Parathyroid adenoma (tissue), 2 donors: ENCODE measurements at regions not wholly inside any gene's neighbourhood (a gene's known extent, or its start where the extent isn't known, plus 50 kb on each side); places are given as distances from the start of the nearest gene placed in this dataset.

ENCODE experiments used
- H2AFZ ChIP-seq: fragments of 300-600 bp; sonication (generic); one replicate; pipeline ENCODE4 v1.7.0; 2017; ENCODE audit warnings: antibody characterized with exemption, mild to moderate bottlenecking
- H3K27ac ChIP-seq: fragments of 300-600 bp; sonication (generic); one replicate; pipeline ENCODE4 v1.7.0; 2017
- H3K27me3 ChIP-seq: fragments of 300-600 bp; sonication (generic); one replicate; pipeline ENCODE4 v1.7.0; 2017; ENCODE audit warnings: low read length; ENCODE audit not compliant: control insufficient read depth, insufficient read depth
- H3K36me3 ChIP-seq: fragments of 300-600 bp; sonication (generic); one replicate; pipeline ENCODE4 v1.7.0; 2017; ENCODE audit warnings: low read length; ENCODE audit not compliant: control insufficient read depth, insufficient read depth
- H3K4me1 ChIP-seq: fragments of 300-600 bp; sonication (generic); one replicate; pipeline ENCODE4 v1.7.0; 2017; ENCODE audit warnings: control low read depth
- H3K4me2 ChIP-seq: fragments of 300-600 bp; sonication (generic); one replicate; pipeline ENCODE4 v1.7.0; 2017; ENCODE audit warnings: low read length
- H3K4me3 ChIP-seq: fragments of 300-600 bp; sonication (generic); one replicate; pipeline ENCODE4 v1.7.0; 2017; ENCODE audit warnings: low read depth, low read length
- H3K79me2 ChIP-seq: fragments of 300-600 bp; sonication (generic); one replicate; pipeline ENCODE4 v1.7.0; 2017; ENCODE audit warnings: control low read depth
- H3K9ac ChIP-seq: fragments of 300-600 bp; sonication (generic); one replicate; pipeline ENCODE4 v1.7.0; 2017; ENCODE audit warnings: mild to moderate bottlenecking
- H3K9me3 ChIP-seq: fragments of 300-600 bp; sonication (generic); one replicate; pipeline ENCODE4 v1.7.0; 2017; ENCODE audit warnings: low read length; ENCODE audit not compliant: control insufficient read depth
- TF ChIP-seq, protein P1 (sequence below): fragments of 300-600 bp; sonication (generic); IDR thresholded peaks from one replicate; pipeline ENCODE4 v1.7.0; 2017; ENCODE audit warnings: antibody characterized with exemption, mild to moderate bottlenecking
- donor health status: primary hyperparathyroidism.

DNA sequence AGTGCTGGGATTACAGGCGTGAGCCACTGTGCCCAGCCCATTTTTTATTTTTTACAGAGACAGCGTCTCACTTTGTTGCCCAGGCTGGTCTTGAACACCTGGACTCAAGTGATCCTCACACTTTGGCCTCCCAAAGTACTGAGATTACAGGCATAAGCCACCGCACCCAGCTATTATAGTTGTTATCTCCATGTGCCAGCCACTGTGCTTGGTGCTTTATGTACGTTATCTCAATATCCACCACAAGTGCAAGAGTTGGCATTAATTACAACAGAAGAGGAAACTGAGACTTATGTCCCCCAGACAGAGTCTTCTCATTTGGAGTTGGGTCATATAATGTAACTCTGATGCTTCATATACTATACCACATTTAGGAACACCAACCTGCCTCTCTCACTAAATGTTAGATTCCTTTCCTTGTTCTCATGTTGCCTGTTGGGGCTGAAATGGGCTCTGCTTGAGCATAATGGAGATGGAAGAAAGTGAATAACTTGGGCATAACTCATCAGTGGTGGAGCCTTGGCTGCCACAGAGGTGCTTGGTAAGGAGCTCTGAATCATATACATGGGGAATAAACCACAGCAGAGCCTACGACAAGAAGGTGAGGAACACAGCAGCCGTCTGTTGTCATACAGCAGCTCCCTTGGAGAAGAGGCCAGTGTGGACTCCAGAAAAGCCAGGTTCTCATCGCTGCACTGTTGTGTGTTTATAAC lies 84.3 kb downstream of the SPRY1 start:
- no peaks in the 10 kb centered on the region for H3K9me3 ChIP-seq
- no peak overlapping the region for H3K4me2 ChIP-seq
- H3K9ac ChIP-seq = no peak overlapping the region
- H3K79me2 ChIP-seq = no peaks in the 10 kb centered on the region
- H3K27ac ChIP-seq = no peak overlapping the region
- H3K4me1 ChIP-seq = no peaks in the 10 kb centered on the region
- no peaks in the 10 kb centered on the region for H3K27me3 ChIP-seq
- H3K4me3 ChIP-seq = no peak overlapping the region
- TF ChIP-seq, protein P1, sequence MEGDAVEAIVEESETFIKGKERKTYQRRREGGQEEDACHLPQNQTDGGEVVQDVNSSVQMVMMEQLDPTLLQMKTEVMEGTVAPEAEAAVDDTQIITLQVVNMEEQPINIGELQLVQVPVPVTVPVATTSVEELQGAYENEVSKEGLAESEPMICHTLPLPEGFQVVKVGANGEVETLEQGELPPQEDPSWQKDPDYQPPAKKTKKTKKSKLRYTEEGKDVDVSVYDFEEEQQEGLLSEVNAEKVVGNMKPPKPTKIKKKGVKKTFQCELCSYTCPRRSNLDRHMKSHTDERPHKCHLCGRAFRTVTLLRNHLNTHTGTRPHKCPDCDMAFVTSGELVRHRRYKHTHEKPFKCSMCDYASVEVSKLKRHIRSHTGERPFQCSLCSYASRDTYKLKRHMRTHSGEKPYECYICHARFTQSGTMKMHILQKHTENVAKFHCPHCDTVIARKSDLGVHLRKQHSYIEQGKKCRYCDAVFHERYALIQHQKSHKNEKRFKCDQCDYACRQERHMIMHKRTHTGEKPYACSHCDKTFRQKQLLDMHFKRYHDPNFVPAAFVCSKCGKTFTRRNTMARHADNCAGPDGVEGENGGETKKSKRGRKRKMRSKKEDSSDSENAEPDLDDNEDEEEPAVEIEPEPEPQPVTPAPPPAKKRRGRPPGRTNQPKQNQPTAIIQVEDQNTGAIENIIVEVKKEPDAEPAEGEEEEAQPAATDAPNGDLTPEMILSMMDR = no peak
- H2AFZ ChIP-seq = no peak overlapping the region
- no peaks in the 10 kb centered on the region for H3K36me3 ChIP-seq

DNA sequence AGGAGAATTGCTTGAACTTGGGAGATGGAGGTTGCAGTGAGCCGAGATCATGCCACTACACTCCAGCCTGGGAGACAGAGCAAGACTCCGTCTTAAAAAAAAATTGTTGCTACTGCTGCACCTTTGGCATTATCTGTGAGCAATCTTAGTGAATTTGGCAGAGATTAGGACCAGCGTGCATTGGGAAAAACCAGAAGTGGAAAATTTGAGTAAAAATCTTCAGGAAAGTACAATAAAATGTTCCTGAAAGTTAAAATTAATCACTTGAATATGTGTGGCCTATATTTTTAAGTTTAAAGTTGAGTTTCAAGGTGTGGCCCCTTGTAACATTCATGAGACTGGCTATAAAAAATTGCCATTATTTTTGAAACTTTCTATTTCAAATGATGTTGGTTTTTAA lies 85.1 kb downstream of the SPRY1 start:
- H3K4me2 ChIP-seq = no peak overlapping the region
- H3K79me2 ChIP-seq = no peaks in the 10 kb centered on the region
- H2AFZ ChIP-seq = no peak overlapping the region
- H3K36me3 ChIP-seq = no peaks in the 10 kb centered on the region
- H3K4me3 ChIP-seq = no peak overlapping the region
- H3K9me3 ChIP-seq = no peaks in the 10 kb centered on the region
- no peaks in the 10 kb centered on the region for H3K4me1 ChIP-seq
- H3K9ac ChIP-seq = no peak overlapping the region
- H3K27me3 ChIP-seq = no peaks in the 10 kb centered on the region
- H3K27ac ChIP-seq = no peak overlapping the region
- TF ChIP-seq, protein P1 = no peak

DNA sequence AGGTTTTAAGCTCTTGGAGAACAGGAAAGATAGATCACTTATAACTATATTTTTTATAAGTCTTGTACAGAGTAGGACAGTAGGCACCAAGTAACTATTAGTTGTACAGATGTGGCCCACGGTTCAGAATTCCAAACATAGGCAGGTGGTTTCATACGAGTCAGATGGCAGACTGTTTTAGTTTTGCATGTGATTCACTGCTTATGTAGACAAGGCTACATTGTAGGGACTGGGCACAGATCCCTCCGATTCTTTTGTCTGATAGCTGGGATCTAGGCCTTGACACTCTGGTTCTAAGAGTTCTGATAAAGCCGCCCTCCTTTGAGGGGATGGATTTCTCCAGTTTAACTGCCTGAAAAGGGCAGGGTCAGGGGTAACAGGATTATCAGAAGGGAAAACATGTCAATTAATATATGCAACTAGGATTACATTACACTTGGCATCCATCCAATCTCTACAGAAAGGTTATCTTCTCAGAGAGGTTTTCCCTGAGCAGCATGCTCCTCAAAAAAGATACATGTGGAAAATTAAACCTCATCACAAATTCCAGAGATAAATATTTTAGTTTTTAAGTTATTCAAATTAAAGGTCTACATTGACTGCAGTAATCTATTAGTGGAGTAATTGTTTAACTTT lies 87.8 kb downstream of the SPRY1 start:
- Histone ChIP-seq H3K36me3 (no peaks in the 10 kb centered on the region), H3K4me2 (no peak overlapping the region), H3K9ac (no peak overlapping the region), H3K4me1 (no peaks in the 10 kb centered on the region), H3K79me2 (no peaks in the 10 kb centered on the region), H3K27me3 (no peaks in the 10 kb centered on the region), H3K27ac (no peak overlapping the region), H3K9me3 (no peaks in the 10 kb centered on the region), H3K4me3 (no peak overlapping the region), H2AFZ (no peak overlapping the region)
- TF ChIP-seq, protein P1 = no peak

DNA sequence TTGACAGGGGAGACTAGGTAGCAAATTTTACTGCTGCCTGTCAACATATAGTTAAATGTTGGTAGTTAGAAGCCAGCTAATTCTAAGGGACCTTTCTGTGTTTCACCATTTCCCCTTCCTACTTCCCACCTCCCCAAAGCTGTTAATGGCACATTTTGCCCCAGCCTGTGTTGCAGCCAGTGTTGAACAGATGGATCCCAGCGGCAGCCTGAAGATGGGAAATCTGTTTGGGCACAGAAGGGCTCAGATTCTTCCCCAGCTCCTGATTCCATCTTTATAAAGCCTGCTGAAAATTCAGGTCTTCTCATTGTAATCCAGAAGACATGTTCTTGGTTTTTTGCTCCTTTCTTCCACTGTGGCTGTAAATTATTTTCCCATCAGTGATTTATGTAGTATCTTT lies 89.0 kb downstream of the SPRY1 start:
- Histone ChIP-seq H3K9ac (no peak overlapping the region), H2AFZ (no peak overlapping the region), H3K27ac (no peak overlapping the region), H3K79me2 (no peaks in the 10 kb centered on the region), H3K4me3 (no peak overlapping the region), H3K4me2 (no peak overlapping the region), H3K9me3 (no peaks in the 10 kb centered on the region), H3K4me1 (no peaks in the 10 kb centered on the region), H3K27me3 (no peaks in the 10 kb centered on the region), H3K36me3 (no peaks in the 10 kb centered on the region)
- TF ChIP-seq, protein P1 = no peak

DNA sequence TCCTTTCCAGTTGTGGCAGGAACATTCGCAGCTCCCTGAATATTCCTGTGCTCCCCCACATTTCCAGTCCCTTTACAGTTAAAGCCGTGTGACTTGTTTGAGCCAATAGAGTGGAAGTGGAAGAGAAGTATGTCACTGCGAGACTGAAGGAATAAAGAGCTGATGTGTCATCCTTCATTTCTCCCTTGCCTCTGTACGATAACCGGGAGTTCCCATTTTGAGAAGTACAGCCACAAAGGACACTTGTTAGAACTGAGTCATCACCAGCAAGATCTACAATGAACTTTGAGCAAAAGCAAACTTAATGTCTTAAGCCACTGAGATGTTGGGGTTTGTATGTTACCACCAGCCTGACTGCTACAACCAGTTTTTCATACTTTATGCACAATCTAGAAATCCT lies 92.3 kb downstream of the SPRY1 start:
- H3K36me3 ChIP-seq = no peaks in the 10 kb centered on the region
- H3K27ac ChIP-seq = no peak overlapping the region
- H3K79me2 ChIP-seq = no peaks in the 10 kb centered on the region
- H3K9me3 ChIP-seq = no peaks in the 10 kb centered on the region
- H3K27me3 ChIP-seq = no peaks in the 10 kb centered on the region
- H3K9ac ChIP-seq = no peak overlapping the region
- H3K4me1 ChIP-seq = no peaks in the 10 kb centered on the region
- H3K4me3 ChIP-seq = no peak overlapping the region
- no peak overlapping the region for H3K4me2 ChIP-seq
- H2AFZ ChIP-seq = no peak overlapping the region
- TF ChIP-seq, protein P1 = no peak
